ENCODE measurements at regions not wholly inside any gene's neighbourhood (a gene's known extent, or its start where the extent isn't known, plus 50 kb on each side); places are given as distances from the start of the nearest gene placed in this dataset.

- TF ChIP-seq TEAD4 (IDR thresholded peaks at IDR 0.05): 0 out of 2 replicates have a peak, but pooled peaks have one; percentile 42
- no peak for TF ChIP-seq RAD21 (IDR thresholded peaks at IDR 0.05; ENCODE audit: low read depth)
- no peak for TF ChIP-seq TCF12 (IDR thresholded peaks at IDR 0.05; ENCODE audit: low read depth)
These were observed 72.4 kb upstream of the BCAR3 start for GRCh38 chr1:93753791-93754763.

GRCh38 chr1:93751377-93752250, 70.0 kb upstream of the BCAR3 start:
- no peak for TF ChIP-seq YY1 (IDR thresholded peaks at IDR 0.05; ENCODE audit: low read depth)
- TF ChIP-seq NFIC (IDR thresholded peaks at IDR 0.05): no peak
- no peak for TF ChIP-seq TEAD4 (IDR thresholded peaks at IDR 0.05)
- no peak for TF ChIP-seq FOXM1 (IDR thresholded peaks at IDR 0.05; ENCODE audit: borderline replicate concordance, low read depth)
- TF ChIP-seq CREB1 (IDR thresholded peaks at IDR 0.05; ENCODE audit: low read depth): no peak
- no peak for TF ChIP-seq EP300 (IDR thresholded peaks at IDR 0.05; ENCODE audit: borderline replicate concordance)
- TF ChIP-seq ZBTB7A (IDR thresholded peaks at IDR 0.05; ENCODE audit: low read depth): no peak
- no peak for TF ChIP-seq CEBPB (IDR thresholded peaks at IDR 0.05)
- TF ChIP-seq, protein P1, sequence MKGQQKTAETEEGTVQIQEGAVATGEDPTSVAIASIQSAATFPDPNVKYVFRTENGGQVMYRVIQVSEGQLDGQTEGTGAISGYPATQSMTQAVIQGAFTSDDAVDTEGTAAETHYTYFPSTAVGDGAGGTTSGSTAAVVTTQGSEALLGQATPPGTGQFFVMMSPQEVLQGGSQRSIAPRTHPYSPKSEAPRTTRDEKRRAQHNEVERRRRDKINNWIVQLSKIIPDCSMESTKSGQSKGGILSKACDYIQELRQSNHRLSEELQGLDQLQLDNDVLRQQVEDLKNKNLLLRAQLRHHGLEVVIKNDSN (IDR thresholded peaks at IDR 0.05): no peak
- no peak for TF ChIP-seq TCF12 (IDR thresholded peaks at IDR 0.05; ENCODE audit: low read depth)
- TF ChIP-seq TAF1 (IDR thresholded peaks at IDR 0.05; ENCODE audit: low read depth): no peak
- TF ChIP-seq EGR1 (IDR thresholded peaks at IDR 0.05): no peak
- no peak for TF ChIP-seq REST (IDR thresholded peaks at IDR 0.05; ENCODE audit: low read depth)
- TF ChIP-seq RAD21 (IDR thresholded peaks at IDR 0.05; ENCODE audit: low read depth): no peak
- TF ChIP-seq, protein P2, sequence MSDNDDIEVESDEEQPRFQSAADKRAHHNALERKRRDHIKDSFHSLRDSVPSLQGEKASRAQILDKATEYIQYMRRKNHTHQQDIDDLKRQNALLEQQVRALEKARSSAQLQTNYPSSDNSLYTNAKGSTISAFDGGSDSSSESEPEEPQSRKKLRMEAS (IDR thresholded peaks at IDR 0.05): no peak

DNA sequence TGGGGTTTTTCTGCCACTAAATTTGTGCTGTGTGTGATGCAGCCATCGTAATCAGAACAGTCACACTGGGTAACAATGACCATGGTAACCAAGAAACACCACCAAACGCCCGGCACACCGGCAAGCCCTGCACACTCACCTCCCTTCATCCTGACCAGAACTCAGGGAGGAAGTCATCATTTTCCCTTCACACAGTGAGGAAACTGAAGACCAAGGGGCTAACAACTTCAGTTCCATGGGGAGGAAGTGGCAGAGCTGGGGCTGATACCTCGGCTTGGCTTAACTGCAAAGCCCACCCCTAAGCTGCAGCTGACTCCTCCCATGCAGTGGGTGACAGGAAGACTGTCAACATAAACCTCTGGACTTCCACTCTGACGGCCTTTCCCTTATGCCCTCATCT, 69.3 kb upstream of the BCAR3 start:
- TF ChIP-seq NFIC (IDR thresholded peaks at IDR 0.05): no peak
- TF ChIP-seq ZBTB7A (IDR thresholded peaks at IDR 0.05; ENCODE audit: low read depth): no peak
- no peak for TF ChIP-seq TCF12 (IDR thresholded peaks at IDR 0.05; ENCODE audit: low read depth)
- TF ChIP-seq TAF1 (IDR thresholded peaks at IDR 0.05; ENCODE audit: low read depth): no peak
- no peak for TF ChIP-seq CREB1 (IDR thresholded peaks at IDR 0.05; ENCODE audit: low read depth)

DNA sequence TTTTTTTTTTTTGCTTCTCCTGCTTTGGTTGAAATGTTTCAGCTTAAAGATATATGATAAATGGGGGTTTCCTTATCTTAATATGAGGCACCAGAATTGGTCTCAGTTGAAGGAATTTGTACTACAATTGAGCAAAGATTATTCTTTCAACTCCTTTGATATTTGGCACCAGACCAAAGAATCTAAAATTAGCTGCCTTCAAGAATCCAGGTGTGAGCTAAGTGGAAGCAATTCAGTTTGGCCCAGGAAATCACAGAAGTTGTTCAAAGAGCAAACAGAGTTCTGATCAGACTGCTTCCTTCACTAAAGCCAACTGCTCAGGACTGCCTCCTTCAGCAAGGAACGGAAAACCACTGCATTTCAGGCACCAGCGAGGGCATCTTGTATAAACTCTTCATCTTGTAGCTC, 68.3 kb upstream of the BCAR3 start:
- TF ChIP-seq, protein P1 (IDR thresholded peaks at IDR 0.05): no peak
- TF ChIP-seq ZBTB7A (IDR thresholded peaks at IDR 0.05; ENCODE audit: low read depth) (no peak), TAF1 (IDR thresholded peaks at IDR 0.05; ENCODE audit: low read depth) (no peak), TCF12 (IDR thresholded peaks at IDR 0.05; ENCODE audit: low read depth) (no peak), FOXM1 (IDR thresholded peaks at IDR 0.05; ENCODE audit: borderline replicate concordance, low read depth) (no peak), NFIC (IDR thresholded peaks at IDR 0.05) (0 out of 2 replicates have a peak, but pooled peaks have one; percentile 35), YY1 (IDR thresholded peaks at IDR 0.05; ENCODE audit: low read depth) (no peak), EGR1 (IDR thresholded peaks at IDR 0.05) (no peak), RAD21 (IDR thresholded peaks at IDR 0.05; ENCODE audit: low read depth) (peak; percentile 46), CEBPB (IDR thresholded peaks at IDR 0.05) (no peak), EP300 (IDR thresholded peaks at IDR 0.05; ENCODE audit: borderline replicate concordance) (no peak), TEAD4 (IDR thresholded peaks at IDR 0.05) (no peak)
- TF ChIP-seq, protein P2 (IDR thresholded peaks at IDR 0.05): no peak

- TF ChIP-seq EP300 (IDR thresholded peaks at IDR 0.05; ENCODE audit: borderline replicate concordance): no peak
- no peak for TF ChIP-seq TCF12 (IDR thresholded peaks at IDR 0.05; ENCODE audit: low read depth)
- TF ChIP-seq CEBPB (IDR thresholded peaks at IDR 0.05): no peak
- TF ChIP-seq FOXM1 (IDR thresholded peaks at IDR 0.05; ENCODE audit: borderline replicate concordance, low read depth): no peak
- TF ChIP-seq YY1 (IDR thresholded peaks at IDR 0.05; ENCODE audit: low read depth): no peak
- TF ChIP-seq, protein P1 (IDR thresholded peaks at IDR 0.05): no peak
- TF ChIP-seq TAF1 (IDR thresholded peaks at IDR 0.05; ENCODE audit: low read depth): no peak
- TF ChIP-seq RAD21 (IDR thresholded peaks at IDR 0.05; ENCODE audit: low read depth): no peak
- TF ChIP-seq CREB1 (IDR thresholded peaks at IDR 0.05; ENCODE audit: low read depth): no peak
- TF ChIP-seq REST (IDR thresholded peaks at IDR 0.05; ENCODE audit: low read depth): no peak
- TF ChIP-seq EGR1 (IDR thresholded peaks at IDR 0.05): no peak
- TF ChIP-seq NFIC (IDR thresholded peaks at IDR 0.05): no peak
- TF ChIP-seq, protein P2 (IDR thresholded peaks at IDR 0.05): no peak
- TF ChIP-seq ZBTB7A (IDR thresholded peaks at IDR 0.05; ENCODE audit: low read depth): no peak
These were observed 67.8 kb upstream of the BCAR3 start for GRCh38 chr1:93749487-93749886.
